GM10266 (cell line): ENCODE measurements at regions not wholly inside any gene's neighbourhood (a gene's known extent, or its start where the extent isn't known, plus 50 kb on each side); places are given as distances from the start of the nearest gene placed in this dataset.

ENCODE experiments used
- DNase-seq: peaks from one replicate; pipeline ENCODE4 v3.0.0; 2012; ENCODE audit errors: extremely low spot score
- TF ChIP-seq, protein P1 (sequence below): IDR thresholded peaks from 2 replicates; pipeline ENCODE4 v1.5.1; 2012; ENCODE audit warnings: mild to moderate bottlenecking, low read depth; ENCODE audit not compliant: control insufficient read depth, insufficient read depth; ENCODE audit errors: missing control alignments

DNA sequence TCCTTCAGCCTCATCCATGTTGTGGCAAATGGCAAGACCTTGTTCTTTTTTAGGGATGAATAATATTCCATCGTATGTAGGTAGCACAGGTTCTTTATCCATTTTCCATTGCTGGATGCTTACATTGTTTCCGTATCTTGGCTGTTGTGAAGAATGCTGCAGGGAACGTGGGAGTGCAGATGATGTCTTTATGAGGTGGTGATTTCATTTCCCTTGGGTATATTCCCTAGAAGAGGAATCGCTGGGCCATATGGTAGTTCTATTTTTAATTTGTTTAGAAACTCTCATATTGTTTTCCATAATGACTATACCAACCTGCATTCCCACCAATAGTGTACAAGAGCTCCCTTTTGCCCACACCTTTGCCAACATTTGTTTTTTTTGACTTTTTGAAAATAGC is 186.3 kb upstream of the TMTC4 start:
- DNase-seq: no peak
- TF ChIP-seq, protein P1, sequence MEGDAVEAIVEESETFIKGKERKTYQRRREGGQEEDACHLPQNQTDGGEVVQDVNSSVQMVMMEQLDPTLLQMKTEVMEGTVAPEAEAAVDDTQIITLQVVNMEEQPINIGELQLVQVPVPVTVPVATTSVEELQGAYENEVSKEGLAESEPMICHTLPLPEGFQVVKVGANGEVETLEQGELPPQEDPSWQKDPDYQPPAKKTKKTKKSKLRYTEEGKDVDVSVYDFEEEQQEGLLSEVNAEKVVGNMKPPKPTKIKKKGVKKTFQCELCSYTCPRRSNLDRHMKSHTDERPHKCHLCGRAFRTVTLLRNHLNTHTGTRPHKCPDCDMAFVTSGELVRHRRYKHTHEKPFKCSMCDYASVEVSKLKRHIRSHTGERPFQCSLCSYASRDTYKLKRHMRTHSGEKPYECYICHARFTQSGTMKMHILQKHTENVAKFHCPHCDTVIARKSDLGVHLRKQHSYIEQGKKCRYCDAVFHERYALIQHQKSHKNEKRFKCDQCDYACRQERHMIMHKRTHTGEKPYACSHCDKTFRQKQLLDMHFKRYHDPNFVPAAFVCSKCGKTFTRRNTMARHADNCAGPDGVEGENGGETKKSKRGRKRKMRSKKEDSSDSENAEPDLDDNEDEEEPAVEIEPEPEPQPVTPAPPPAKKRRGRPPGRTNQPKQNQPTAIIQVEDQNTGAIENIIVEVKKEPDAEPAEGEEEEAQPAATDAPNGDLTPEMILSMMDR: no peak

DNA sequence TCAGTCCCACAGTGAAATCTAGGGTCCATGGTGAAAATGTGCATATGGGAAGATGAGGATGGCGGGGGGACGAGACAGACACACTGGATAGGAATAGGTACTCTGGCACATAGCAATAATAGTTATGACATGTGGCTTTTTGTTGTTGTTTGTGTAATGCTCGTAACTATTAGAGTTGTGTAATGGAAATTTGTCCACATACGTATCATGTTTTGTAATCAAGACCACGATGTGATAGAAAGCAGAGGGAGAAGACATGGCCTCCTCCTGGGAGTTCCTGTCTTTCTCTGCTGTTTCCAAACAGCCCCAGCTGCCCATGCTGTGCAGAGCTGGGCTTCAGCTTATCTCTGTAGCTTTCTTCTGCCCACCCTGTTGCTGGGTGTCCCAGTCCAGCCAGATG is 185.3 kb upstream of the TMTC4 start:
- TF ChIP-seq, protein P1: no peak
- DNase-seq: no peak

DNA sequence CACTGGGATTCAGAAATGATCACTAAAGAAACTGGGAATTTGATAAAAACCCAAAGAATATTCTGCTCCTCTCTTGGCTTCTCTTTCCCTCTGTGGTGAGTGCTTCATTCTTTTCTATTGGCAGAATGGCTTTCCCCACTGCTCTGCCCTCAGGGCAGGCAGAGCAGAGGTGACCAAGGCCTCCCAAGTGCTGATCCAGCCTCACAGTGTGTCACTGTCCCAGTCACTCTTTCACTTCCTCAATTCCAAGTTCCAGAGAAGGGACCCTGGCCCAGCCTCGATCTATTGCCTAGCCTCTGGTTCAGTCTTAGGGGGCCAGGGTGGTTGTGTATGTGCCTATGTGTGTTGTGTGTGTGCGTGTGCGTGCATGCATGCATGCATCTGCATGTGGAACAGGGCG is 180.6 kb upstream of the TMTC4 start:
- no peak for DNase-seq
- TF ChIP-seq, protein P1: no peak

DNA sequence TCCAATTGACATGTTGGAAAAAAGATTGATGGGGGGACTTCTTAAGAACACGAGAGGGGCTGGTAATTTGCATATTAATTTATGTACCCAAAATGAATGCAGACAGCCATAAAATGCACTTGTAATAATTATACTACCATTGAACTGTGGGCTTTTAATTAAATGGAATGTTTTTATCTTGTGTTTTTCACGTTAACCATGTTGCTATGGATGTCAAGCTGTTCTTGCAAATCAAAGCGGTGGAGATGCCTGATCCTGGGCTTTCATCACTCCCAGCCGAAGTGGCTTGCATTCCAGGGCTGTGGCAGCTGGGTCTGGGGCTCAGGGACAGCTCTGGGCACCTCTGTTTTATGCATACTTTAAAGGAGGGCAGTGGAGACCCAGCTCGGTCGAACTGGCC is 179.4 kb upstream of the TMTC4 start:
- TF ChIP-seq, protein P1: no peak
- no peak for DNase-seq

DNA sequence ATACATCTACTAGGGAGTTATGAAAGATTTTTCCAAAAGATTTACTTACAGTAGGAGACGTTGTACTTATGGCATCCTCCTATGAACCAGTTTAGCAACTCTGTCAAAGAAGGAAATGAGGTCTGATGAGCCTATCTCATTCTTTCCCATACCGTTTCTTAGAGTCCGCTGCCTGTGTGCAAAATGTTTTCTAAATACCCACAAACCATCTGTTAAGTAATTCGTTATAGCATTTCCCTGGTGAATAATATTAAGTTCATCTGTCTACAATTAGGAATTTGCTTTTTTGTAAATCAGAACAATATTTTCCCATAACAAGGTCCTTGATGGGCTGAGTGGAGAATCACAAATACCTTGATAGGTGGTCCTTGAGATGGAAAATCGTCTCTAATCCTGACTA is 178.8 kb upstream of the TMTC4 start:
- DNase-seq: no peak
- TF ChIP-seq, protein P1: no peak

DNA sequence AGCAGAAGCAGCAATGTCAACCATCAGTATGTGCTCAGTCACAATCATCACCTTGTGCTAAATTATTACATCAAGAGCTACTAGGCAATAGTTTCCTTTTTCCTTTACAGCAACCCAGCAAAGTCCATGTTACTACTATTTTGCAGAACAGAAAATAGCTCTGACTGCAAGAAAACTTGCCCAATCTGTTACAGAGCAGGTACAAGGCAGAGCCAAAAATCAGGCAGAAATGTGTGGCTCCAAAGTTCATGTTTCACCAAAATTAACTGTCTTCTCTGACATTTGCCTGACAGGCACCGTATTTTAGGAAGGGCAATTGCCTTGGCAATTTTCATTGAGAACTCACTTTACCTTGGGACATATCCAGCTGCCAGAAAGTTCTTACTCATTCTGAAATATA is 177.6 kb upstream of the TMTC4 start:
- no peak for DNase-seq
- TF ChIP-seq, protein P1: no peak

DNA sequence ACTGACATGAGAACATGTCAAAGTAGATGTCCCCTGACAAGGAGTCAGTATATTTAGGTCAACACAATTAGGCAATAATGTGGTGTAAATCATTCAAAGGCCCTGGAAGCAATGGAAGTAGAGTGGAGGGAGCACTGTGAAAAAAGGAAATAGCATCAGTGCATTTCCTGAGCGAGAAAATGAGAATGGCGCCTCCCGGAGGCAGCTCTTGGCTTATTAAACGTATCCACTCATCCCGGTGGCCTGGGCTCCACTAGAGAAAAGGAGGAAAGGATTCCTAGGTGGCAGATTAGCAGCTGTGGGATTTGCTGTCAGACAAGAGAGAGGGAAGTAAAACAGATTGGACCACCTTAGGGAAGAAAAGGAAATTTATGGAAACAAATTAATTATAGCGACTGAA is 173.7 kb upstream of the TMTC4 start:
- TF ChIP-seq, protein P1: no peak

More for the DNA sequence above, 173.7 kb upstream of the TMTC4 start:
- DNase-seq: no peak
